Peyer's patch (tissue), 4 donors: ENCODE measurements at regions not wholly inside any gene's neighbourhood (a gene's known extent, or its start where the extent isn't known, plus 50 kb on each side); places are given as distances from the start of the nearest gene placed in this dataset.

Experiments
- CTCF ChIP-seq, 6 experiments: fragments of 450-650 bp in 4 of 6; fragments of 200-600 bp in 2 of 6; sonication (generic) in 1 of 6; IDR thresholded peaks; one replicate each; pipeline ENCODE4 v1.5.1; 2017 to 2019; ENCODE audit warnings: antibody characterized with exemption in 6 of 6, mild to moderate bottlenecking in 3 of 6, moderate library complexity in 1 of 6
- POLR2A ChIP-seq, 2 donors: fragments of 450-650 bp; IDR thresholded peaks; one replicate each; pipeline ENCODE4 v1.5.1; 2017; ENCODE audit warnings: antibody characterized with exemption in 2 of 2, mild to moderate bottlenecking in 2 of 2, moderate library complexity in 2 of 2

- TF ChIP-seq CTCF (IDR thresholded peaks at IDR 0.05) (no peak), POLR2A (IDR thresholded peaks at IDR 0.05) (no peak)
Observed at GRCh38 chr10:78643513-78643912, 425.3 kb upstream of the ZMIZ1 start.
